HepG2 (cell line): ENCODE measurements at regions not wholly inside any gene's neighbourhood (a gene's known extent, or its start where the extent isn't known, plus 50 kb on each side); places are given as distances from the start of the nearest gene placed in this dataset.

Experiments
- ATAC-seq: fragments of 200-7000 bp; cut with Tn5 transposase; 3 replicates; pipeline ENCODE4 v1.9.1; 2020; ENCODE audit warnings: mild to moderate bottlenecking, moderate library complexity
- BruUV-seq: library from RNA; stranded (reverse); fragments of 400-500 nt; replicated peaks from 2 replicates; lab custom pipeline; 2021; lab: Mats Ljungman, UMichigan
- CTCF ChIA-PET: fragments of 300-600 bp; formaldehyde crosslinking; extraction: SDS; loops from one replicate; lab custom pipeline; 2021; ENCODE audit warnings: low total read pairs, inconsistent platforms, low intra/inter-chr PET ratio; lab: Yijun Ruan, JAX
- POLR2A ChIA-PET: fragments of 350-600 bp; sonication (Branson Sonifier 250); formaldehyde crosslinking; loops from one replicate; lab custom pipeline; 2020; ENCODE audit warnings: antibody characterized with exemption, inconsistent platforms; lab: Yijun Ruan, JAX
- DNase-seq: peaks from one replicate; pipeline ENCODE4 v3.0.0-alpha.2; 2015; ENCODE audit warnings: low spot score
- FAIRE-seq: peaks from 3 replicates; lab custom pipeline; 2011; peaks lifted over from hg19 to GRCh38; lab: Jason Lieb, UNC
- H2AFZ ChIP-seq: one replicate; pipeline ENCODE4 v1.6.1; 2011; ENCODE audit warnings: low read length, inconsistent platforms
- H3K27ac ChIP-seq: fragments of 300-600 bp; 3 replicates; pipeline ENCODE4 v1.8.0; 2011; ENCODE audit warnings: mixed run types, mild to moderate bottlenecking, mixed read lengths, low read length, inconsistent platforms; ENCODE audit not compliant: insufficient read depth; ENCODE audit errors: extremely low read length
- H3K27me3 ChIP-seq, 2 experiments: fragments of 200-600 bp in 1 of 2; 2 replicates in 1 of 2; 3 replicates in 1 of 2; pipeline versions ENCODE4 v1.6.0 to v1.8.0; 2011; ENCODE audit warnings: low read length in 2 of 2, mild to moderate bottlenecking in 2 of 2, moderate library complexity in 2 of 2, inconsistent platforms in 1 of 2; ENCODE audit not compliant: insufficient read depth in 2 of 2, control insufficient read depth in 1 of 2
- H3K36me3 ChIP-seq, 2 experiments: fragments of 200-600 bp in 1 of 2; replicated peaks in 1 of 2; 2 replicates in 1 of 2; 3 replicates in 1 of 2; pipeline versions ENCODE4 v1.5.1 to v1.8.0; 2011; ENCODE audit warnings: low read length in 2 of 2, inconsistent platforms in 1 of 2; ENCODE audit not compliant: insufficient read depth in 2 of 2, control insufficient read depth in 1 of 2
- H3K4me1 ChIP-seq: 2 replicates; pipeline ENCODE4 v1.5.1; 2012; ENCODE audit warnings: low read length, inconsistent platforms; ENCODE audit not compliant: insufficient read depth
- H3K4me2 ChIP-seq: 2 replicates; pipeline ENCODE4 v1.6.0; 2011; ENCODE audit warnings: low read depth, low read length, inconsistent platforms
- H3K4me3 ChIP-seq, 3 experiments: fragments of 200-600 bp in 1 of 3; sonication (generic), shearing (Covaris generic) in 1 of 3; replicated peaks in 1 of 3; 2 replicates each; pipeline ENCODE4 v1.5.1; 2011 to 2016; ENCODE audit warnings: low read length in 3 of 3, inconsistent platforms in 2 of 3, low read depth in 2 of 3, mild to moderate bottlenecking in 2 of 3, control low read depth in 1 of 3, mixed read lengths in 1 of 3; ENCODE audit not compliant: insufficient read depth in 1 of 3
- H3K79me2 ChIP-seq: one replicate; pipeline ENCODE4 v1.6.1; 2011; ENCODE audit warnings: low read length, inconsistent platforms; ENCODE audit not compliant: insufficient read depth
- H3K9ac ChIP-seq: 2 replicates; pipeline ENCODE4 v1.6.0; 2011; ENCODE audit warnings: mild to moderate bottlenecking, low read depth, low read length, inconsistent platforms; ENCODE audit not compliant: insufficient read depth
- H3K9me3 ChIP-seq: 2 replicates; pipeline ENCODE4 v1.5.1; 2012; ENCODE audit warnings: mild to moderate bottlenecking, low read length
- H4K20me1 ChIP-seq: 2 replicates; pipeline ENCODE4 v1.6.0; 2011; ENCODE audit warnings: inconsistent platforms, mild to moderate bottlenecking, low read length, moderate library complexity; ENCODE audit not compliant: insufficient read depth
- ELF1 ChIP-seq: sonication (generic); formaldehyde crosslinking; IDR thresholded peaks from 2 replicates; pipeline ENCODE4 v1.4.0; 2020; ENCODE audit warnings: missing genetic modification reagents
- GLI4 ChIP-seq: sonication (generic); formaldehyde crosslinking; IDR thresholded peaks from 2 replicates; pipeline ENCODE4 v1.5.1; 2020; ENCODE audit warnings: missing genetic modification reagents, mild to moderate bottlenecking, moderate library complexity, borderline replicate concordance
- JUNB ChIP-seq: sonication (generic); formaldehyde crosslinking; IDR thresholded peaks from 2 replicates; pipeline ENCODE4 v1.8.0; 2022; ENCODE audit warnings: missing genetic modification reagents, mild to moderate bottlenecking, borderline replicate concordance
- REST ChIP-seq, 2 experiments: IDR thresholded peaks; 2 replicates each; pipeline ENCODE4 v1.6.1; 2011 to 2012; ENCODE audit warnings: low read length in 2 of 2, borderline replicate concordance in 1 of 2, low read depth in 1 of 2, mild to moderate bottlenecking in 1 of 2, moderate library complexity in 1 of 2
- SOX13 ChIP-seq, 3 experiments: fragments of 450-650 bp in 1 of 3; sonication (generic) in 1 of 3; formaldehyde crosslinking in 1 of 3; IDR thresholded peaks in 2 of 3; conservative IDR thresholded peaks in 1 of 3; 2 replicates each; pipeline versions ENCODE4 v1.5.0 to v1.6.1; 2016 to 2020; ENCODE audit warnings: antibody characterized with exemption in 1 of 3, mild to moderate bottlenecking in 1 of 3, missing compliant biosample characterization in 1 of 3, missing genetic modification reagents in 1 of 3, moderate library complexity in 1 of 3
- SP140L ChIP-seq: sonication (generic); formaldehyde crosslinking; IDR thresholded peaks from 2 replicates; pipeline ENCODE4 v1.4.0; 2020; ENCODE audit warnings: missing genetic modification reagents, borderline replicate concordance
- WIZ ChIP-seq: sonication (generic); formaldehyde crosslinking; IDR thresholded peaks from 2 replicates; pipeline ENCODE4 v1.5.1; 2020; ENCODE audit warnings: mild to moderate bottlenecking, missing genetic modification reagents
- ZFP36L1 ChIP-seq: sonication (generic); formaldehyde crosslinking; IDR thresholded peaks from 2 replicates; pipeline ENCODE4 v1.8.0; 2022; ENCODE audit warnings: mild to moderate bottlenecking, missing genetic modification reagents, moderate library complexity
- ZNF17 ChIP-seq: sonication (generic); formaldehyde crosslinking; IDR thresholded peaks from 2 replicates; pipeline ENCODE4 v1.5.0; 2020; ENCODE audit warnings: mild to moderate bottlenecking, missing genetic modification reagents
- ZNF260 ChIP-seq: sonication (generic); formaldehyde crosslinking; IDR thresholded peaks from 2 replicates; pipeline ENCODE4 v1.4.0; 2020; ENCODE audit warnings: missing genetic modification reagents, low read depth, mild to moderate bottlenecking, borderline replicate concordance
- ZNF354B ChIP-seq: sonication (generic); formaldehyde crosslinking; IDR thresholded peaks from 2 replicates; pipeline ENCODE4 v1.8.0; 2022; ENCODE audit warnings: mild to moderate bottlenecking, missing genetic modification reagents
- ZNF530 ChIP-seq: sonication (generic); formaldehyde crosslinking; IDR thresholded peaks from 2 replicates; pipeline ENCODE4 v1.5.0; 2020; ENCODE audit warnings: low read depth, mild to moderate bottlenecking, missing genetic modification reagents
- ZNF605 ChIP-seq: sonication (generic); formaldehyde crosslinking; IDR thresholded peaks from 2 replicates; pipeline ENCODE4 v1.8.0; 2022; ENCODE audit warnings: mild to moderate bottlenecking, missing genetic modification reagents
- ZNF652 ChIP-seq: IDR thresholded peaks from 2 replicates; pipeline ENCODE4 v1.6.1; 2016; ENCODE audit warnings: low read depth, borderline replicate concordance
- ZNF850 ChIP-seq: sonication (generic); formaldehyde crosslinking; conservative IDR thresholded peaks from 2 replicates; pipeline ENCODE4 v1.9.0; 2021; ENCODE audit warnings: mild to moderate bottlenecking, missing genetic modification reagents
- WGBS: methylation state at CpG from one replicate; pipeline ENCODE4 v1.1.6; 2017; ENCODE audit warnings: low lambda C conversion rate; 5-methylcytosine and 5-hydroxymethylcytosine counted together
- in situ Hi-C: cut with HindIII; loops from 2 replicates; pipeline ENCODE4 v1.10.0; 2017; ENCODE audit warnings: low pct_unique_long_range_greater_than_20kb; ENCODE audit not compliant: extremely low pct_ligation_motif_present
- intact Hi-C: fragments of 100-400 bp; cut with micrococcal nuclease; formaldehyde crosslinking; loops from one replicate; pipeline ENCODE4 v1.10.0; 2022; ENCODE audit not compliant: unreplicated experiment
- TF ChIP-seq, protein P1 (sequence below): sonication (generic); formaldehyde crosslinking; IDR thresholded peaks from 2 replicates; pipeline ENCODE4 v1.4.0; 2020; ENCODE audit warnings: missing genetic modification reagents
- TF ChIP-seq, protein P2 (sequence below): sonication (generic); formaldehyde crosslinking; conservative IDR thresholded peaks from 2 replicates; pipeline ENCODE4 v1.5.0; 2020; ENCODE audit warnings: missing genetic modification reagents

GRCh38 chrX:43068639-43069038 lies 290.7 kb upstream of the PPP1R2C start:
- no peak for DNase-seq
- ChIA-PET CTCF (no interaction called here), POLR2A (no interaction called here)
- intact Hi-C loops (no loop called here), in situ Hi-C loops (no loop called here)
- no peaks in the 10 kb centered on the region for H4K20me1 ChIP-seq
- no peaks in the 10 kb centered on the region for H3K36me3 ChIP-seq
- no peak overlapping the region for H3K27ac ChIP-seq
- H3K9ac ChIP-seq, result no peak overlapping the region
- BruUV-seq, result no TSS peak
- no peaks in the 10 kb centered on the region for H3K9me3 ChIP-seq
- no peak for FAIRE-seq
- no peaks in the 10 kb centered on the region for H3K27me3 ChIP-seq
- H3K79me2 ChIP-seq, result no peaks in the 10 kb centered on the region
- no peak for TF ChIP-seq ZNF652 (CRISPR knock-in tag)
- TF ChIP-seq ZNF17 (CRISPR knock-in tag), result no peak
- TF ChIP-seq, protein P1, sequence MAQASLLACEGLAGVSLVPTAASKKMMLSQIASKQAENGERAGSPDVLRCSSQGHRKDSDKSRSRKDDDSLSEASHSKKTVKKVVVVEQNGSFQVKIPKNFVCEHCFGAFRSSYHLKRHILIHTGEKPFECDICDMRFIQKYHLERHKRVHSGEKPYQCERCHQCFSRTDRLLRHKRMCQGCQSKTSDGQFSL (CRISPR knock-in tag), result no peak
- TF ChIP-seq ZNF850 (CRISPR knock-in tag), result no peak
- no peak for TF ChIP-seq JUNB
- no peak for TF ChIP-seq SP140L (CRISPR knock-in tag)
- no peak for TF ChIP-seq GLI4 (CRISPR knock-in tag)
- TF ChIP-seq, protein P2, sequence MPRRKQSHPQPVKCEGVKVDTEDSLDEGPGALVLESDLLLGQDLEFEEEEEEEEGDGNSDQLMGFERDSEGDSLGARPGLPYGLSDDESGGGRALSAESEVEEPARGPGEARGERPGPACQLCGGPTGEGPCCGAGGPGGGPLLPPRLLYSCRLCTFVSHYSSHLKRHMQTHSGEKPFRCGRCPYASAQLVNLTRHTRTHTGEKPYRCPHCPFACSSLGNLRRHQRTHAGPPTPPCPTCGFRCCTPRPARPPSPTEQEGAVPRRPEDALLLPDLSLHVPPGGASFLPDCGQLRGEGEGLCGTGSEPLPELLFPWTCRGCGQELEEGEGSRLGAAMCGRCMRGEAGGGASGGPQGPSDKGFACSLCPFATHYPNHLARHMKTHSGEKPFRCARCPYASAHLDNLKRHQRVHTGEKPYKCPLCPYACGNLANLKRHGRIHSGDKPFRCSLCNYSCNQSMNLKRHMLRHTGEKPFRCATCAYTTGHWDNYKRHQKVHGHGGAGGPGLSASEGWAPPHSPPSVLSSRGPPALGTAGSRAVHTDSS, result no peak
- no peak for TF ChIP-seq ELF1 (CRISPR knock-in tag)
- no peak for TF ChIP-seq REST (IDR thresholded peaks at IDR 0.05; ENCODE audit: borderline replicate concordance in 1 of 2, low read depth in 1 of 2, low read length in 2 of 2)
- no peak for TF ChIP-seq ZNF530
- no peak for TF ChIP-seq ZNF260 (CRISPR knock-in tag)
- TF ChIP-seq WIZ (CRISPR knock-in tag), result no peak
- TF ChIP-seq ZNF605 (CRISPR knock-in tag), result no peak
- no peak for TF ChIP-seq ZFP36L1 (CRISPR knock-in tag)
- no peak for TF ChIP-seq ZNF354B (CRISPR knock-in tag)
- no peak for TF ChIP-seq SOX13 (IDR thresholded peaks at IDR 0.05)
- no peak for TF ChIP-seq SOX13 (CRISPR knock-in tag; conservative IDR thresholded peaks at IDR 0.05 in 1 of 2, IDR thresholded peaks at IDR 0.05 in 1 of 2)
- H3K4me1 ChIP-seq, result no peaks in the 10 kb centered on the region
- no peak overlapping the region for H3K4me2 ChIP-seq
- no CpG with 5 or more reads among the region's 1 CpG for WGBS
- no peak overlapping the region for H2AFZ ChIP-seq
- no peak overlapping the region for H3K4me3 ChIP-seq
- ATAC-seq, result no peak
